Gastroesophageal sphincter (tissue), 3 donors: ENCODE measurements at regions not wholly inside any gene's neighbourhood (a gene's known extent, or its start where the extent isn't known, plus 50 kb on each side); places are given as distances from the start of the nearest gene placed in this dataset.

Experiments used
- CTCF ChIP-seq, 4 experiments: fragments of 200-600 bp in 2 of 4; fragments of 450-650 bp in 2 of 4; sonication (generic) in 1 of 4; IDR thresholded peaks; one replicate each; pipeline ENCODE4 v1.5.1; 2017 to 2019; ENCODE audit warnings: antibody characterized with exemption in 4 of 4, mild to moderate bottlenecking in 2 of 4, moderate library complexity in 2 of 4
- POLR2A ChIP-seq, 2 donors: fragments of 450-650 bp; IDR thresholded peaks; one replicate each; pipeline ENCODE4 v1.6.1; 2017; ENCODE audit warnings: antibody characterized with exemption in 2 of 2, mild to moderate bottlenecking in 2 of 2, moderate library complexity in 1 of 2

- no peak for TF ChIP-seq CTCF (IDR thresholded peaks at IDR 0.05)
- TF ChIP-seq POLR2A (IDR thresholded peaks at IDR 0.05): no peak
These were observed 54.5 kb upstream of the C1QTNF7 start for GRCh38 chr4:15373363-15373762.
